Testis (tissue), 2 donors: ENCODE measurements at regions not wholly inside any gene's neighbourhood (a gene's known extent, or its start where the extent isn't known, plus 50 kb on each side); places are given as distances from the start of the nearest gene placed in this dataset.

ENCODE experiments used
- DNase-seq: peaks from one replicate; pipeline ENCODE4 v3.0.0-alpha.2; 2019
- H3K27ac ChIP-seq, 2 donors: fragments of 200-600 bp; sonication (generic); one replicate each; pipeline ENCODE4 v1.5.1; 2019
- H3K27me3 ChIP-seq: fragments of 200-600 bp; sonication (generic); one replicate; pipeline ENCODE4 v1.5.1; 2019
- H3K36me3 ChIP-seq: fragments of 200-600 bp; sonication (generic); one replicate; pipeline ENCODE4 v1.5.1; 2017; ENCODE audit warnings: low read depth; ENCODE audit errors: missing control alignments
- H3K4me1 ChIP-seq: fragments of 200-600 bp; sonication (generic); one replicate; pipeline ENCODE4 v1.5.1; 2019
- H3K4me3 ChIP-seq, 2 donors: fragments of 200-600 bp; sonication (generic); one replicate each; pipeline ENCODE4 v1.5.1; 2017 to 2019
- H3K9me3 ChIP-seq: fragments of 200-600 bp; sonication (generic); one replicate; pipeline ENCODE4 v1.5.1; 2017
- POLR2A ChIP-seq: fragments of 450-650 bp; IDR thresholded peaks from one replicate; pipeline ENCODE4 v1.6.1; 2017; ENCODE audit warnings: antibody characterized with exemption, mild to moderate bottlenecking, moderate library complexity
- WGBS, 2 donors: methylation state at CpG; one replicate each; pipeline ENCODE4 v1.1.5; 2018; 5-methylcytosine and 5-hydroxymethylcytosine counted together
- intact Hi-C: fragments of 100-400 bp; cut with DNase I; formaldehyde crosslinking; loops from one replicate; pipeline ENCODE4 v1.15.1; 2023; ENCODE audit warnings: low total_unique reads
- TF ChIP-seq, protein P1 (sequence below), 3 experiments: fragments of 450-650 bp in 2 of 3; fragments of 200-600 bp in 1 of 3; sonication (generic) in 1 of 3; IDR thresholded peaks; one replicate each; pipeline ENCODE4 v1.5.1; 2016 to 2019; ENCODE audit warnings: antibody characterized with exemption in 3 of 3, mild to moderate bottlenecking in 2 of 3, moderate library complexity in 1 of 3

GRCh38 chr10:23611308-23612029 lies 172.6 kb downstream of the OTUD1 start:
- H3K36me3 ChIP-seq = no peaks in the 10 kb centered on the region
- H3K27me3 ChIP-seq = no peaks in the 10 kb centered on the region
- H3K4me1 ChIP-seq = no peaks in the 10 kb centered on the region
- H3K4me3 ChIP-seq = no peak overlapping the region
- WGBS, 2 donors = 87 to 89% methylated on average over 6 of the region's 6 CpGs
- DNase-seq = no peak
- H3K9me3 ChIP-seq = no peaks in the 10 kb centered on the region
- TF ChIP-seq, protein P1, sequence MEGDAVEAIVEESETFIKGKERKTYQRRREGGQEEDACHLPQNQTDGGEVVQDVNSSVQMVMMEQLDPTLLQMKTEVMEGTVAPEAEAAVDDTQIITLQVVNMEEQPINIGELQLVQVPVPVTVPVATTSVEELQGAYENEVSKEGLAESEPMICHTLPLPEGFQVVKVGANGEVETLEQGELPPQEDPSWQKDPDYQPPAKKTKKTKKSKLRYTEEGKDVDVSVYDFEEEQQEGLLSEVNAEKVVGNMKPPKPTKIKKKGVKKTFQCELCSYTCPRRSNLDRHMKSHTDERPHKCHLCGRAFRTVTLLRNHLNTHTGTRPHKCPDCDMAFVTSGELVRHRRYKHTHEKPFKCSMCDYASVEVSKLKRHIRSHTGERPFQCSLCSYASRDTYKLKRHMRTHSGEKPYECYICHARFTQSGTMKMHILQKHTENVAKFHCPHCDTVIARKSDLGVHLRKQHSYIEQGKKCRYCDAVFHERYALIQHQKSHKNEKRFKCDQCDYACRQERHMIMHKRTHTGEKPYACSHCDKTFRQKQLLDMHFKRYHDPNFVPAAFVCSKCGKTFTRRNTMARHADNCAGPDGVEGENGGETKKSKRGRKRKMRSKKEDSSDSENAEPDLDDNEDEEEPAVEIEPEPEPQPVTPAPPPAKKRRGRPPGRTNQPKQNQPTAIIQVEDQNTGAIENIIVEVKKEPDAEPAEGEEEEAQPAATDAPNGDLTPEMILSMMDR (IDR thresholded peaks at IDR 0.05) = no peak
- no peak for TF ChIP-seq POLR2A
- H3K27ac ChIP-seq = no peak overlapping the region
- intact Hi-C loops = no loop called here

- intact Hi-C loops = no loop called here
- H3K36me3 ChIP-seq = no peaks in the 10 kb centered on the region
- H3K27me3 ChIP-seq = no peaks in the 10 kb centered on the region
- TF ChIP-seq, protein P1 (IDR thresholded peaks at IDR 0.05) = no peak
- TF ChIP-seq POLR2A = no peak
- 66 to 82% methylated on average over 2 of the region's 2 CpGs for WGBS, 2 donors
- H3K9me3 ChIP-seq = no peaks in the 10 kb centered on the region
- DNase-seq = no peak
- no peak overlapping the region for H3K4me3 ChIP-seq
- H3K27ac ChIP-seq = no peak overlapping the region
- H3K4me1 ChIP-seq = no peaks in the 10 kb centered on the region
Measured at GRCh38 chr10:23613900-23614299, 175.0 kb downstream of the OTUD1 start.

GRCh38 chr10:23614483-23614882 lies 175.6 kb downstream of the OTUD1 start:
- Histone ChIP-seq H3K27me3 (no peaks in the 10 kb centered on the region), H3K36me3 (no peaks in the 10 kb centered on the region), H3K4me3 (no peak overlapping the region), H3K9me3 (no peaks in the 10 kb centered on the region), H3K27ac (no peak overlapping the region), H3K4me1 (no peaks in the 10 kb centered on the region)
- 77 to 84% methylated on average over 1 of the region's 1 CpG for WGBS, 2 donors
- TF ChIP-seq, protein P1 (IDR thresholded peaks at IDR 0.05) = no peak
- no peak for TF ChIP-seq POLR2A
- no peak for DNase-seq
- intact Hi-C loops = no loop called here

- Histone ChIP-seq H3K27me3 (no peaks in the 10 kb centered on the region), H3K4me3 (no peak overlapping the region), H3K9me3 (no peaks in the 10 kb centered on the region), H3K4me1 (no peaks in the 10 kb centered on the region), H3K36me3 (no peaks in the 10 kb centered on the region), H3K27ac (no peak overlapping the region)
- TF ChIP-seq POLR2A = no peak
- TF ChIP-seq, protein P1 (IDR thresholded peaks at IDR 0.05) = no peak
- DNase-seq = no peak
- intact Hi-C loops = no loop called here
Measured at GRCh38 chr10:23630376-23630775, 191.5 kb downstream of the OTUD1 start.

GRCh38 chr10:23630885-23631284 lies 192.0 kb downstream of the OTUD1 start:
- no peak for DNase-seq
- H3K27ac ChIP-seq = no peak overlapping the region
- no peaks in the 10 kb centered on the region for H3K36me3 ChIP-seq
- WGBS, 2 donors = 58 to 63% methylated on average over 3 of the region's 3 CpGs
- H3K27me3 ChIP-seq = no peaks in the 10 kb centered on the region
- no peaks in the 10 kb centered on the region for H3K9me3 ChIP-seq
- no peak overlapping the region for H3K4me3 ChIP-seq
- no peaks in the 10 kb centered on the region for H3K4me1 ChIP-seq
- TF ChIP-seq POLR2A = no peak
- TF ChIP-seq, protein P1 (IDR thresholded peaks at IDR 0.05) = no peak
- intact Hi-C loops = no loop called here
